Ectodermal cell (in vitro differentiated cells): ENCODE measurements at regions not wholly inside any gene's neighbourhood (a gene's known extent, or its start where the extent isn't known, plus 50 kb on each side); places are given as distances from the start of the nearest gene placed in this dataset.

Source experiments
- H3K27ac ChIP-seq: 2 replicates; pipeline ENCODE4 v1.7.0; 2013; ENCODE audit warnings: mild to moderate bottlenecking, low read depth, low read length; ENCODE audit not compliant: insufficient read depth, poor library complexity, severe bottlenecking
- H3K27me3 ChIP-seq: 2 replicates; pipeline ENCODE4 v1.7.0; 2013; ENCODE audit warnings: mild to moderate bottlenecking, low read length; ENCODE audit not compliant: insufficient read depth, control insufficient read depth, poor library complexity, severe bottlenecking
- H3K36me3 ChIP-seq: one replicate; pipeline ENCODE4 v1.7.0; 2013; ENCODE audit warnings: low read length; ENCODE audit not compliant: control insufficient read depth, insufficient read depth
- H3K4me1 ChIP-seq: one replicate; pipeline ENCODE4 v1.7.0; 2013; ENCODE audit warnings: low read length; ENCODE audit not compliant: control insufficient read depth, insufficient read depth
- H3K4me3 ChIP-seq: 2 replicates; pipeline ENCODE4 v1.7.0; 2013; ENCODE audit warnings: low read depth, low read length, control low read depth; ENCODE audit not compliant: insufficient read depth
- H3K9me3 ChIP-seq: 2 replicates; pipeline ENCODE4 v1.7.0; 2013; ENCODE audit warnings: mild to moderate bottlenecking, low read length, moderate library complexity; ENCODE audit not compliant: control insufficient read depth
- WGBS, 2 experiments: methylation state at CpG; one replicate each; pipeline ENCODE4 v1.1.7; 2013; ENCODE audit warnings: missing lambda C conversion rate in 2 of 2; 5-methylcytosine and 5-hydroxymethylcytosine counted together

GRCh38 chr5:67963789-67964519, 251.6 kb upstream of the PIK3R1 start:
- H3K27me3 ChIP-seq, result no peaks in the 10 kb centered on the region
- no peaks in the 10 kb centered on the region for H3K9me3 ChIP-seq
- H3K4me3 ChIP-seq, result no peak overlapping the region
- WGBS, 2 experiments, result 68 to 97% methylated on average over 2 to 4 of the region's 4 CpGs
- H3K4me1 ChIP-seq, result peaks cover 6% of the 10 kb centered on the region
- no peak overlapping the region for H3K27ac ChIP-seq
- H3K36me3 ChIP-seq, result no peaks in the 10 kb centered on the region

- H3K9me3 ChIP-seq, result no peaks in the 10 kb centered on the region
- WGBS, 2 experiments, result 32 to 37% methylated on average over 2 of the region's 2 CpGs
Measured at GRCh38 chr5:67960939-67961338, 254.6 kb upstream of the PIK3R1 start.

GRCh38 chr5:67957374-67957773, 258.2 kb upstream of the PIK3R1 start:
- H3K36me3 ChIP-seq, result no peaks in the 10 kb centered on the region
- 55% methylated on average over 6 of the region's 6 CpGs for whole genome bisulfite sequencing, 2 experiments
- no peak overlapping the region for H3K4me3 ChIP-seq
- peaks cover 6% of the 10 kb centered on the region for H3K4me1 ChIP-seq
- no peak overlapping the region for H3K27ac ChIP-seq
- H3K9me3 ChIP-seq, result no peaks in the 10 kb centered on the region
- no peaks in the 10 kb centered on the region for H3K27me3 ChIP-seq

More at GRCh38 chr5:67960939-67961338, 254.6 kb upstream of the PIK3R1 start:
- H3K27me3 ChIP-seq, result no peaks in the 10 kb centered on the region
- H3K27ac ChIP-seq, result no peak overlapping the region
- no peak overlapping the region for H3K4me3 ChIP-seq
- no peaks in the 10 kb centered on the region for H3K36me3 ChIP-seq
- peaks cover 6% of the 10 kb centered on the region for H3K4me1 ChIP-seq

GRCh38 chr5:67954351-67954750, 261.2 kb upstream of the PIK3R1 start:
- Histone ChIP-seq H3K36me3 (no peaks in the 10 kb centered on the region), H3K4me3 (no peak overlapping the region), H3K27ac (no peak overlapping the region), H3K9me3 (no peaks in the 10 kb centered on the region), H3K27me3 (no peaks in the 10 kb centered on the region), H3K4me1 (no peaks in the 10 kb centered on the region)
- WGBS, 2 experiments, result 91 to 98% methylated on average over 2 of the region's 2 CpGs

GRCh38 chr5:67942421-67942820, 273.1 kb upstream of the PIK3R1 start:
- Histone ChIP-seq H3K9me3 (no peaks in the 10 kb centered on the region), H3K27ac (no peak overlapping the region)

GRCh38 chr5:67941614-67942401, 273.7 kb upstream of the PIK3R1 start:
- H3K36me3 ChIP-seq, result no peaks in the 10 kb centered on the region
- no peaks in the 10 kb centered on the region for H3K9me3 ChIP-seq
- no peak overlapping the region for H3K4me3 ChIP-seq
- H3K27me3 ChIP-seq, result no peaks in the 10 kb centered on the region
- no peak overlapping the region for H3K27ac ChIP-seq
- WGBS, 2 experiments, result 70 to 77% methylated on average over 5 of the region's 5 CpGs
- H3K4me1 ChIP-seq, result no peaks in the 10 kb centered on the region

More at GRCh38 chr5:67942421-67942820, 273.1 kb upstream of the PIK3R1 start:
- H3K4me3 ChIP-seq, result no peak overlapping the region
- H3K36me3 ChIP-seq, result no peaks in the 10 kb centered on the region
- H3K27me3 ChIP-seq, result no peaks in the 10 kb centered on the region
- WGBS, 2 experiments, result 92 to 95% methylated on average over 6 to 7 of the region's 7 CpGs
- no peaks in the 10 kb centered on the region for H3K4me1 ChIP-seq

GRCh38 chr5:67935908-67936566, 279.5 kb upstream of the PIK3R1 start:
- Histone ChIP-seq H3K4me1 (no peaks in the 10 kb centered on the region), H3K4me3 (no peak overlapping the region), H3K27ac (no peak overlapping the region), H3K9me3 (no peaks in the 10 kb centered on the region), H3K27me3 (no peaks in the 10 kb centered on the region), H3K36me3 (no peaks in the 10 kb centered on the region)
- 80 to 92% methylated on average over 4 of the region's 4 CpGs for WGBS, 2 experiments

GRCh38 chr5:67934976-67935375, 280.6 kb upstream of the PIK3R1 start:
- Histone ChIP-seq H3K9me3 (no peaks in the 10 kb centered on the region), H3K36me3 (no peaks in the 10 kb centered on the region), H3K4me1 (no peaks in the 10 kb centered on the region), H3K27me3 (no peaks in the 10 kb centered on the region), H3K27ac (no peak overlapping the region), H3K4me3 (no peak overlapping the region)
- 91 to 93% methylated on average over 4 of the region's 4 CpGs for WGBS, 2 experiments

GRCh38 chr5:67925511-67925910, 290.0 kb upstream of the PIK3R1 start:
- no peaks in the 10 kb centered on the region for H3K9me3 ChIP-seq
- H3K4me1 ChIP-seq, result no peaks in the 10 kb centered on the region
- H3K36me3 ChIP-seq, result no peaks in the 10 kb centered on the region
- H3K27me3 ChIP-seq, result no peaks in the 10 kb centered on the region
- no peak overlapping the region for H3K27ac ChIP-seq
- WGBS, 2 experiments, result 87 to 90% methylated on average over 5 of the region's 5 CpGs
- H3K4me3 ChIP-seq, result no peak overlapping the region

GRCh38 chr5:67921004-67921601, 294.5 kb upstream of the PIK3R1 start:
- Histone ChIP-seq H3K27ac (no peak overlapping the region), H3K4me3 (no peak overlapping the region), H3K27me3 (no peaks in the 10 kb centered on the region), H3K9me3 (no peaks in the 10 kb centered on the region), H3K36me3 (no peaks in the 10 kb centered on the region), H3K4me1 (no peaks in the 10 kb centered on the region)
- WGBS, 2 experiments, result 91 to 96% methylated on average over 7 to 8 of the region's 8 CpGs
